ENCODE measurements at regions not wholly inside any gene's neighbourhood (a gene's known extent, or its start where the extent isn't known, plus 50 kb on each side); places are given as distances from the start of the nearest gene placed in this dataset.

DNA sequence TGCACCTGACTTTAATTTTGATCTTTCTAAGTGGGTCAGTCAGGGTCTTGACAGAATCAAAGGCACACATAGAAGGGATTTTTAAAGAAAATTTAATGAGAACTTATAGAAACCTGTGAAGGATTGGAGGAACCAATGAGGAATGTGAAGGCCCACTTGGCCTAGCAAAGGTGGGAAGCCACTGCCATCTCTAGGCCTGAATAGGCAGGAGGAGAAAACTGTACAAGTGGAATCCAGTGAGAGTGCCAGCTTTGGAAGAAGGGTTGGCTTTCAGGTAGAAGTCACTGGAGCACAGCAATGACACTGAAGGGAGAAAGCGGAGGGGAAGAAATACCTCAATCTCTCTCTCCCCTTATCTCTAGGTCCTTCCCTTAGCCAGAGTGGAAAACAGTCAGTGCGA lies 380.7 kb upstream of the KCNMB2 start:
- TF ChIP-seq, protein P1, sequence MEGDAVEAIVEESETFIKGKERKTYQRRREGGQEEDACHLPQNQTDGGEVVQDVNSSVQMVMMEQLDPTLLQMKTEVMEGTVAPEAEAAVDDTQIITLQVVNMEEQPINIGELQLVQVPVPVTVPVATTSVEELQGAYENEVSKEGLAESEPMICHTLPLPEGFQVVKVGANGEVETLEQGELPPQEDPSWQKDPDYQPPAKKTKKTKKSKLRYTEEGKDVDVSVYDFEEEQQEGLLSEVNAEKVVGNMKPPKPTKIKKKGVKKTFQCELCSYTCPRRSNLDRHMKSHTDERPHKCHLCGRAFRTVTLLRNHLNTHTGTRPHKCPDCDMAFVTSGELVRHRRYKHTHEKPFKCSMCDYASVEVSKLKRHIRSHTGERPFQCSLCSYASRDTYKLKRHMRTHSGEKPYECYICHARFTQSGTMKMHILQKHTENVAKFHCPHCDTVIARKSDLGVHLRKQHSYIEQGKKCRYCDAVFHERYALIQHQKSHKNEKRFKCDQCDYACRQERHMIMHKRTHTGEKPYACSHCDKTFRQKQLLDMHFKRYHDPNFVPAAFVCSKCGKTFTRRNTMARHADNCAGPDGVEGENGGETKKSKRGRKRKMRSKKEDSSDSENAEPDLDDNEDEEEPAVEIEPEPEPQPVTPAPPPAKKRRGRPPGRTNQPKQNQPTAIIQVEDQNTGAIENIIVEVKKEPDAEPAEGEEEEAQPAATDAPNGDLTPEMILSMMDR (IDR thresholded peaks at IDR 0.05; ENCODE audit: borderline replicate concordance): no peak
- no peaks in the 10 kb centered on the region for H3K27me3 ChIP-seq (ENCODE audit: low read depth)
- no peak overlapping the region for H3K4me3 ChIP-seq
- H3K9me3 ChIP-seq (replicated peaks): no peaks in the 10 kb centered on the region
- H3K36me3 ChIP-seq: no peaks in the 10 kb centered on the region
- DNase-seq: no peak
- no peak overlapping the region for H3K27ac ChIP-seq (replicated peaks)
- peaks cover 14% of the 10 kb centered on the region for H3K4me1 ChIP-seq
- intact Hi-C loops (cut with micrococcal nuclease): no loop called here

DNA sequence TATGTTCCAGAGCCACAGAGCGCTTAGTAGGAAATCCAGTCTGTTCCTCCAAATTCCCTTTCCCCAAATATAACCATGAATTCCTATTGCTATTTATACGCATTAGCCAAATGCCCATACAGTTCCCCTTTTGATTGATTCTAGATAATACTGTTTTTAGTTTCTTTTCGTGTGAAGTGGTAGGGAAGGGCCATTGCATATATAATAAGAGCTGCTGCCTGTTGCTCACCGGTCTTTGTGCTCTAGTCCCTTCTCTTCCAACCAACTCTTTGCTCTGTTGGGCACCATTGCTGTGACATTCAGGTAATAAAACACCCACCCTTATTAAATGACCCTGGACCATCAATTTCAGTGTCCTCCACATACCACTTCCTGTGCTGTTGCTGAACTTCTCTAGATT lies 379.9 kb upstream of the KCNMB2 start:
- Histone ChIP-seq H3K27me3 (ENCODE audit: low read depth) (no peaks in the 10 kb centered on the region), H3K9me3 (replicated peaks) (no peaks in the 10 kb centered on the region), H3K27ac (replicated peaks) (no peak overlapping the region), H3K4me3 (no peak overlapping the region), H3K36me3 (no peaks in the 10 kb centered on the region), H3K4me1 (peaks cover 14% of the 10 kb centered on the region)
- DNase-seq: no peak
- TF ChIP-seq, protein P1 (IDR thresholded peaks at IDR 0.05; ENCODE audit: borderline replicate concordance): no peak
- intact Hi-C loops (cut with micrococcal nuclease): no loop called here

DNA sequence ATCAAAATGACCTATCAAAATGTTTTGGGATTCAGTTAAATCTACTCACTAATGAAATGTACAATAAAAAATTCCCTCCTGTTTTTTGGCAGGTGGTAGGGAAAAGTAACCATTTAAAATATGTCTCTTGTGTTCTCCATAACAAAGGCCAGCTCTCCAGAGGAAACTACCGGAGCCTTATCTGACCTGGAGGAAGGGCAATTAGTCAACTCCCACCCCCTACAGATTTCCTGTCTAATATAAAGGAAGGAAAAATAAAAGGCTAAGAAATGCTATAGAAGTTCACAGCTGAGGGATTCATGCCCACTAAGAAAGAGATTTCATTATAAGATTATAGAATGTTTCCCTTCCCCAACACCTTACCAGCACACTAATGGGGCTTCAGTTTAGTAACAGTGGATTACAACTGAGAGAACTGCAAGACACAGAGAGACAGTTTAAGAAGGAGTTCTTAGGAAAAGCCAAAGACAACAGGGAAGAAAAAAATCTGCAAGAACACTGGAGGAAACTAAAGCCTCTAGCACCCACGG lies 376.5 kb upstream of the KCNMB2 start:
- Histone ChIP-seq H3K27me3 (ENCODE audit: low read depth) (no peaks in the 10 kb centered on the region), H3K4me3 (no peak overlapping the region), H3K9me3 (replicated peaks) (no peaks in the 10 kb centered on the region), H3K36me3 (no peaks in the 10 kb centered on the region), H3K27ac (replicated peaks) (no peak overlapping the region), H3K4me1 (peaks cover 14% of the 10 kb centered on the region)
- TF ChIP-seq, protein P1 (IDR thresholded peaks at IDR 0.05; ENCODE audit: borderline replicate concordance): no peak
- DNase-seq: no peak
- intact Hi-C loops (cut with micrococcal nuclease): no loop called here

DNA sequence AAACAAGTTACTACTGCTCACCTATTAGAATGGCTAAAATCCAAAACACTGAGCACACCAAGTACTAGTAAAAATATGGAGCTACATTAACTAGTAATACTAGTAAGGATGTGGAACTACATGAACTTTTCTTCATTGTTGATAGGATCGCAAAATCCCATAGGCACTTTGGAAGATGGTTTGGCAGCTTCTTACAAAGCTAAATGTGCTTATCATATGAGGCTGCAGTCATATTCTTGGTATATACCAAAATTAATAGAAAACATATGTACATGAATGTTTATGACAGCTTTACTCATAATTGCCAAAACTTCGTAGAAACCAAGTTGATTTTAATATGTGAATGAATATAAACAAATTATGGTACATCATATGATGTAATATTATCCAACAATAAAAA lies 366.8 kb upstream of the KCNMB2 start:
- peaks cover 17% of the 10 kb centered on the region for H3K9me3 ChIP-seq (replicated peaks)
- H3K4me1 ChIP-seq: peaks cover 20% of the 10 kb centered on the region
- no peaks in the 10 kb centered on the region for H3K27me3 ChIP-seq (ENCODE audit: low read depth)
- TF ChIP-seq, protein P1 (IDR thresholded peaks at IDR 0.05; ENCODE audit: borderline replicate concordance): no peak
- no peak overlapping the region for H3K4me3 ChIP-seq
- DNase-seq: no peak
- H3K36me3 ChIP-seq: no peaks in the 10 kb centered on the region
- H3K27ac ChIP-seq (replicated peaks): no peak overlapping the region
- intact Hi-C loops (cut with micrococcal nuclease): no loop called here

DNA sequence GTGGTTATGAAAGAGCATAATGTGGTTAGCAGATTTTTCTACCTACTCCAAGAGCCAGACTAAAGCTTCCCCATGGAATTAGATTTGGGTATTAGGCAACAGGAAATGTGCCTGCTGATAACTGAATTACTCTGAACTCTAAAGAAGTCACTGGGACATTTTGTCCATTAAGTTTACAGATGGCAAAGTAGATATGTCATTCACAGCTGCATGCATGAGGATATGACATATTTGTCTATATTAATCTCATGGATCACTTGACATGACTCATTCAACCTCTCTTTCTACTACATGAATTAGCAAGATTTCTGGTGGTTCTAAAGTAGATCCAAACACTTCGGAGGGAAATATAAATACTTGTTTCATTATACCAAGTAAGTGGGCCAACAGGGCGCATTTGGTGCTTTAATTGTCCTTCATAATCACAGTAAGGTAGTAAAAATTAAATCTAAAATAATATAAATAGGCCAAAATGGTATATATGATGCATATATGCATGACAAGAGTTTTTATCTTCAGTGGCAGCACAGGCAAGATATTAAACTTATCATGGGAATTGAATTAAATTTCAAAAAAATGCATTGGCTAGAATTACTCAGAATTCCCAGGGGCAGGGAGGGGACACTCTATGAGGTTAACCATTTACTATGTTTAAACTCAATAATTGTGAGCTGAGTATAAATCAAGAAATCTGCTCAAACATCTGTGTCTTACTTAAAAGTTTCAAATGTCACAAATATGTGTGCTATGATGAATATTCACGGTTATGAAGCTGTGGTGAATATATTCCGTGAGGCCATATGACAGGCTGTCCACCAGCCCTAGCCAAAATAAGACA lies 365.3 kb upstream of the KCNMB2 start:
- Histone ChIP-seq H3K4me3 (no peak overlapping the region), H3K9me3 (replicated peaks) (peaks cover 17% of the 10 kb centered on the region), H3K27me3 (ENCODE audit: low read depth) (no peaks in the 10 kb centered on the region), H3K27ac (replicated peaks) (peak overlapping the region; percentile 77), H3K4me1 (peaks cover 24% of the 10 kb centered on the region), H3K36me3 (no peaks in the 10 kb centered on the region)
- no peak for DNase-seq
- intact Hi-C loops (cut with micrococcal nuclease): no loop called here
- TF ChIP-seq, protein P1 (IDR thresholded peaks at IDR 0.05; ENCODE audit: borderline replicate concordance): no peak

Data from left ventricle myocardium inferior (tissue), 1 donor.